GM12873 (cell line): ENCODE measurements at regions not wholly inside any gene's neighbourhood (a gene's known extent, or its start where the extent isn't known, plus 50 kb on each side); places are given as distances from the start of the nearest gene placed in this dataset.

Experiments
- CTCF ChIP-seq: IDR thresholded peaks from 2 replicates; pipeline ENCODE4 v1.5.1; 2012; ENCODE audit warnings: low read depth, mild to moderate bottlenecking, moderate library complexity, low read length, control low read depth; ENCODE audit not compliant: insufficient read depth; ENCODE audit errors: missing control alignments

GRCh38 chr20:1807394-1807793 is 87.8 kb upstream of the SIRPA start:
- TF ChIP-seq CTCF, result no peak

- TF ChIP-seq CTCF, result no peak
These were observed 88.8 kb upstream of the SIRPA start for GRCh38 chr20:1806456-1806855.

GRCh38 chr20:1805816-1806215 is 89.4 kb upstream of the SIRPA start:
- no peak for TF ChIP-seq CTCF

- TF ChIP-seq CTCF, result no peak
These were observed 90.0 kb upstream of the SIRPA start for GRCh38 chr20:1805161-1805581.

- no peak for TF ChIP-seq CTCF
These were observed 90.7 kb upstream of the SIRPA start for GRCh38 chr20:1804554-1804956.

GRCh38 chr20:1803932-1804501 is 91.2 kb upstream of the SIRPA start:
- TF ChIP-seq CTCF, result no peak

- no peak for TF ChIP-seq CTCF
These were observed 91.9 kb upstream of the SIRPA start for GRCh38 chr20:1803061-1803931.
